ENCODE measurements at regions not wholly inside any gene's neighbourhood (a gene's known extent, or its start where the extent isn't known, plus 50 kb on each side); places are given as distances from the start of the nearest gene placed in this dataset.

GRCh38 chr15:31830591-31830990 is 199.7 kb upstream of the CHRNA7 start:
- Histone ChIP-seq H3K27ac (no peak overlapping the region), H4K20me1 (ENCODE audit: insufficient read depth) (no peaks in the 10 kb centered on the region), H3K27me3 (replicated peaks; ENCODE audit: insufficient read depth) (no peaks in the 10 kb centered on the region), H3K4me1 (ENCODE audit: insufficient read depth) (no peaks in the 10 kb centered on the region), H3K36me3 (ENCODE audit: low read depth) (no peaks in the 10 kb centered on the region), H3K79me2 (ENCODE audit: insufficient read depth) (no peaks in the 10 kb centered on the region), H3K9ac (no peak overlapping the region), H3K4me2 (ENCODE audit: unreplicated experiment) (no peak overlapping the region), H3K4me3 (no peak overlapping the region), H3F3A (ENCODE audit: insufficient read depth) (no peaks in the 10 kb centered on the region), H3K9me3 (ENCODE audit: low read depth) (no peaks in the 10 kb centered on the region), H2AFZ (no peak overlapping the region), H3K9me2 (ENCODE audit: insufficient read depth) (no peaks in the 10 kb centered on the region)
- 22 to 27% methylated on average over 1 of the region's 1 CpG for WGBS, 2 experiments (ENCODE audit: low coverage in 1 of 2, low lambda C conversion rate in 2 of 2, missing lambda C conversion rate in 2 of 2)
- DNase-seq = no peak
- TF ChIP-seq EZH2phosphoT487 (IDR thresholded peaks at IDR 0.05; ENCODE audit: insufficient read depth, low read depth) (no peak), EZH2 (IDR thresholded peaks at IDR 0.05; ENCODE audit: insufficient read depth, poor library complexity, severe bottlenecking) (no peak)
- in situ Hi-C loops (cut with MboI) = no loop called here

GRCh38 chr15:31831596-31831995 is 198.7 kb upstream of the CHRNA7 start:
- Histone ChIP-seq H3K9ac (no peak overlapping the region), H3K27ac (no peak overlapping the region), H4K20me1 (ENCODE audit: insufficient read depth) (no peaks in the 10 kb centered on the region), H3K36me3 (ENCODE audit: low read depth) (no peaks in the 10 kb centered on the region), H3F3A (ENCODE audit: insufficient read depth) (no peaks in the 10 kb centered on the region), H3K4me2 (ENCODE audit: unreplicated experiment) (no peak overlapping the region), H3K9me2 (ENCODE audit: insufficient read depth) (no peaks in the 10 kb centered on the region), H2AFZ (no peak overlapping the region), H3K79me2 (ENCODE audit: insufficient read depth) (no peaks in the 10 kb centered on the region), H3K27me3 (replicated peaks; ENCODE audit: insufficient read depth) (no peaks in the 10 kb centered on the region), H3K4me3 (no peak overlapping the region), H3K4me1 (ENCODE audit: insufficient read depth) (no peaks in the 10 kb centered on the region), H3K9me3 (ENCODE audit: low read depth) (no peaks in the 10 kb centered on the region)
- DNase-seq = no peak
- TF ChIP-seq EZH2 (IDR thresholded peaks at IDR 0.05; ENCODE audit: insufficient read depth, poor library complexity, severe bottlenecking) (no peak), EZH2phosphoT487 (IDR thresholded peaks at IDR 0.05; ENCODE audit: insufficient read depth, low read depth) (no peak)
- WGBS, 2 experiments (ENCODE audit: low coverage in 1 of 2, low lambda C conversion rate in 2 of 2, missing lambda C conversion rate in 2 of 2) = 58 to 59% methylated on average over 10 of the region's 10 CpGs
- in situ Hi-C loops (cut with MboI) = no loop called here

- Histone ChIP-seq H4K20me1 (ENCODE audit: insufficient read depth) (no peaks in the 10 kb centered on the region), H3K27ac (no peak overlapping the region), H3K9me2 (ENCODE audit: insufficient read depth) (no peaks in the 10 kb centered on the region), H3K9ac (no peak overlapping the region), H3K4me2 (ENCODE audit: unreplicated experiment) (no peak overlapping the region), H3K79me2 (ENCODE audit: insufficient read depth) (no peaks in the 10 kb centered on the region), H3K27me3 (replicated peaks; ENCODE audit: insufficient read depth) (no peaks in the 10 kb centered on the region), H3K4me3 (no peak overlapping the region), H2AFZ (no peak overlapping the region), H3K9me3 (ENCODE audit: low read depth) (no peaks in the 10 kb centered on the region), H3K4me1 (ENCODE audit: insufficient read depth) (no peaks in the 10 kb centered on the region), H3F3A (ENCODE audit: insufficient read depth) (no peaks in the 10 kb centered on the region), H3K36me3 (ENCODE audit: low read depth) (no peaks in the 10 kb centered on the region)
- no peak for DNase-seq
- in situ Hi-C loops (cut with MboI) = no loop called here
- WGBS, 2 experiments (ENCODE audit: low coverage in 1 of 2, low lambda C conversion rate in 2 of 2, missing lambda C conversion rate in 2 of 2) = 14 to 26% methylated on average over 3 of the region's 3 CpGs
- TF ChIP-seq EZH2phosphoT487 (IDR thresholded peaks at IDR 0.05; ENCODE audit: insufficient read depth, low read depth) (no peak), EZH2 (IDR thresholded peaks at IDR 0.05; ENCODE audit: insufficient read depth, poor library complexity, severe bottlenecking) (no peak)
Observed at GRCh38 chr15:31834654-31835053, 195.7 kb upstream of the CHRNA7 start.

GRCh38 chr15:31839388-31839787 is 190.9 kb upstream of the CHRNA7 start:
- Histone ChIP-seq H3K36me3 (ENCODE audit: low read depth) (no peaks in the 10 kb centered on the region), H3K4me2 (ENCODE audit: unreplicated experiment) (no peak overlapping the region), H3K4me1 (ENCODE audit: insufficient read depth) (no peaks in the 10 kb centered on the region), H3K4me3 (no peak overlapping the region), H2AFZ (no peak overlapping the region), H3K27me3 (replicated peaks; ENCODE audit: insufficient read depth) (no peaks in the 10 kb centered on the region), H4K20me1 (ENCODE audit: insufficient read depth) (no peaks in the 10 kb centered on the region), H3K9ac (no peak overlapping the region), H3K9me3 (ENCODE audit: low read depth) (no peaks in the 10 kb centered on the region), H3K79me2 (ENCODE audit: insufficient read depth) (no peaks in the 10 kb centered on the region), H3K27ac (no peak overlapping the region), H3F3A (ENCODE audit: insufficient read depth) (no peaks in the 10 kb centered on the region), H3K9me2 (ENCODE audit: insufficient read depth) (no peaks in the 10 kb centered on the region)
- WGBS, 2 experiments (ENCODE audit: low coverage in 1 of 2, low lambda C conversion rate in 2 of 2, missing lambda C conversion rate in 2 of 2) = 36 to 37% methylated on average over 3 of the region's 3 CpGs
- DNase-seq = no peak
- TF ChIP-seq EZH2phosphoT487 (IDR thresholded peaks at IDR 0.05; ENCODE audit: insufficient read depth, low read depth) = no peak
- no peak for TF ChIP-seq EZH2 (IDR thresholded peaks at IDR 0.05; ENCODE audit: insufficient read depth, poor library complexity, severe bottlenecking)
- in situ Hi-C loops (cut with MboI) = no loop called here

GRCh38 chr15:31840849-31841476 is 189.4 kb upstream of the CHRNA7 start:
- in situ Hi-C loops (cut with MboI) = no loop called here
- no peaks in the 10 kb centered on the region for H3F3A ChIP-seq (ENCODE audit: insufficient read depth)

More at GRCh38 chr15:31840849-31841476, 189.4 kb upstream of the CHRNA7 start:
- H2AFZ ChIP-seq = no peak overlapping the region
- H3K27ac ChIP-seq = no peak overlapping the region
- no peaks in the 10 kb centered on the region for H3K27me3 ChIP-seq (replicated peaks; ENCODE audit: insufficient read depth)
- TF ChIP-seq EZH2 (IDR thresholded peaks at IDR 0.05; ENCODE audit: insufficient read depth, poor library complexity, severe bottlenecking) = no peak
- TF ChIP-seq EZH2phosphoT487 (IDR thresholded peaks at IDR 0.05; ENCODE audit: insufficient read depth, low read depth) = no peak
- H4K20me1 ChIP-seq (ENCODE audit: insufficient read depth) = no peaks in the 10 kb centered on the region
- H3K9me3 ChIP-seq (ENCODE audit: low read depth) = no peaks in the 10 kb centered on the region
- DNase-seq = no peak
- H3K4me2 ChIP-seq (ENCODE audit: unreplicated experiment) = no peak overlapping the region
- no peaks in the 10 kb centered on the region for H3K9me2 ChIP-seq (ENCODE audit: insufficient read depth)
- no peak overlapping the region for H3K9ac ChIP-seq
- H3K36me3 ChIP-seq (ENCODE audit: low read depth) = no peaks in the 10 kb centered on the region
- H3K79me2 ChIP-seq (ENCODE audit: insufficient read depth) = no peaks in the 10 kb centered on the region
- no peaks in the 10 kb centered on the region for H3K4me1 ChIP-seq (ENCODE audit: insufficient read depth)
- no peak overlapping the region for H3K4me3 ChIP-seq
- 32% methylated on average over 9 of the region's 9 CpGs for WGBS, 2 experiments (ENCODE audit: low coverage in 1 of 2, low lambda C conversion rate in 2 of 2, missing lambda C conversion rate in 2 of 2)

Data from GM23248 (cell line).